Endothelial cell of umbilical vein (primary cell): ENCODE measurements at regions not wholly inside any gene's neighbourhood (a gene's known extent, or its start where the extent isn't known, plus 50 kb on each side); places are given as distances from the start of the nearest gene placed in this dataset.

Experiments
- BruUV-seq: library from RNA; stranded (reverse); fragments of 400-500 nt; replicated peaks from 2 replicates; lab custom pipeline; 2021; lab: Mats Ljungman, UMichigan
- CTCF ChIA-PET: fragments of 300-600, 350-600 bp; sonication (Branson Sonifier 250); formaldehyde crosslinking; loops from one replicate; lab custom pipeline; 2021; ENCODE audit warnings: antibody characterized with exemption, inconsistent platforms; lab: Charles Lee
- POLR2A ChIA-PET: fragments of 300-600, 350-600 bp; sonication (Branson Sonifier 250); formaldehyde crosslinking; loops from one replicate; lab custom pipeline; 2021; ENCODE audit warnings: antibody characterized with exemption, inconsistent platforms; lab: Charles Lee
- DNase-seq: peaks from one replicate; pipeline ENCODE4 v3.0.0-alpha.2; 2011; ENCODE audit warnings: low read depth, low spot score
- FAIRE-seq: peaks from 2 replicates; lab custom pipeline; 2011; peaks lifted over from hg19 to GRCh38; lab: Jason Lieb, UNC
- H2AFZ ChIP-seq: 2 replicates; pipeline ENCODE4 v1.6.0; 2012; ENCODE audit warnings: low read depth, low read length, control low read depth, inconsistent platforms
- H3K27ac ChIP-seq: 2 replicates; pipeline ENCODE4 v1.5.1; 2011; ENCODE audit warnings: low read depth, mild to moderate bottlenecking, control low read depth, low read length, moderate library complexity; ENCODE audit not compliant: insufficient read depth
- H3K27me3 ChIP-seq, 2 experiments: 2 replicates each; pipeline versions ENCODE4 v1.6.0 to v1.6.1; 2011; ENCODE audit warnings: low read length in 2 of 2, mixed read lengths in 1 of 2; ENCODE audit not compliant: control insufficient read depth in 2 of 2, insufficient read depth in 2 of 2
- H3K36me3 ChIP-seq, 2 experiments: 2 replicates in 1 of 2; 3 replicates in 1 of 2; pipeline ENCODE4 v1.5.1; 2011; ENCODE audit warnings: low read length in 2 of 2, mild to moderate bottlenecking in 1 of 2, moderate library complexity in 1 of 2; ENCODE audit not compliant: control insufficient read depth in 2 of 2, insufficient read depth in 2 of 2; ENCODE audit errors: extremely low read depth in 1 of 2
- H3K4me1 ChIP-seq: 3 replicates; pipeline ENCODE4 v1.5.1; 2011; ENCODE audit warnings: mild to moderate bottlenecking, low read length; ENCODE audit not compliant: control insufficient read depth, insufficient read depth; ENCODE audit errors: extremely low read depth
- H3K4me2 ChIP-seq: 2 replicates; pipeline ENCODE4 v1.6.1; 2011; ENCODE audit warnings: low read length, control low read depth, mixed read lengths; ENCODE audit not compliant: insufficient read depth
- H3K4me3 ChIP-seq, 3 experiments: fragments of 200-600 bp in 1 of 3; sonication (generic), shearing (Covaris generic) in 1 of 3; replicated peaks in 1 of 3; 2 replicates each; pipeline ENCODE4 v1.5.1; 2011 to 2016; ENCODE audit warnings: control low read depth in 3 of 3, low read length in 3 of 3, mild to moderate bottlenecking in 2 of 3, inconsistent platforms in 1 of 3, low read depth in 1 of 3, moderate library complexity in 1 of 3; ENCODE audit not compliant: insufficient read depth in 1 of 3
- H3K79me2 ChIP-seq: 2 replicates; pipeline ENCODE4 v1.6.0; 2012; ENCODE audit warnings: low read length, inconsistent platforms; ENCODE audit not compliant: control insufficient read depth, insufficient read depth
- H3K9ac ChIP-seq: replicated peaks from 2 replicates; pipeline ENCODE3; 2011; ENCODE audit warnings: low read length, control low read depth; ENCODE audit not compliant: insufficient read depth; ENCODE audit errors: extremely low read depth
- H3K9me1 ChIP-seq: replicated peaks from 3 replicates; pipeline ENCODE4 v1.6.0; 2011; ENCODE audit warnings: mild to moderate bottlenecking, low read length; ENCODE audit not compliant: control insufficient read depth, insufficient read depth; ENCODE audit errors: extremely low read depth
- H3K9me3 ChIP-seq: replicated peaks from 2 replicates; pipeline ENCODE4 v1.5.1; 2012; ENCODE audit warnings: low read length, inconsistent platforms; ENCODE audit not compliant: control insufficient read depth, insufficient read depth
- H4K20me1 ChIP-seq: replicated peaks from 2 replicates; pipeline ENCODE3; 2011; ENCODE audit warnings: mild to moderate bottlenecking, low read length; ENCODE audit not compliant: control insufficient read depth, insufficient read depth; ENCODE audit errors: extremely low read depth
- EZH2 ChIP-seq: IDR thresholded peaks from 2 replicates; pipeline ENCODE4 v1.6.1; 2012; ENCODE audit warnings: borderline replicate concordance, low read depth, mild to moderate bottlenecking, moderate library complexity, low read length, inconsistent platforms; ENCODE audit not compliant: severe bottlenecking
- FOS ChIP-seq: IDR thresholded peaks from 2 replicates; pipeline ENCODE4 v1.6.1; 2011; ENCODE audit warnings: mild to moderate bottlenecking, low read length, moderate library complexity, borderline replicate concordance; ENCODE audit not compliant: insufficient read depth
- GATA2 ChIP-seq: IDR thresholded peaks from 2 replicates; pipeline ENCODE4 v1.7.0; 2011; ENCODE audit warnings: low read depth, mild to moderate bottlenecking, moderate library complexity, mixed read lengths, low read length; ENCODE audit not compliant: insufficient read length, insufficient read depth
- JUN ChIP-seq: IDR thresholded peaks from 2 replicates; pipeline ENCODE4 v1.6.1; 2011; ENCODE audit warnings: borderline replicate concordance, low read depth; ENCODE audit not compliant: insufficient read length, insufficient read depth
- MYC ChIP-seq: IDR thresholded peaks from one replicate; pipeline ENCODE4 v1.6.1; 2011; ENCODE audit warnings: mild to moderate bottlenecking, low read depth, low read length
- POLR2A ChIP-seq: IDR thresholded peaks from 2 replicates; pipeline ENCODE4 v1.6.1; 2012; ENCODE audit warnings: low read depth, mild to moderate bottlenecking, control low read depth, low read length
- POLR2AphosphoS5 ChIP-seq: IDR thresholded peaks from 2 replicates; pipeline ENCODE4 v1.6.1; 2012; ENCODE audit warnings: low read depth, mild to moderate bottlenecking, control low read depth, low read length, moderate library complexity; ENCODE audit not compliant: insufficient read depth
- dilution Hi-C: fragments of 300-500 bp; cut with MboI; formaldehyde crosslinking; loops from one replicate; pipeline ENCODE4 v1.15.0; 2019; ENCODE audit warnings: low sequenced_read_pairs; ENCODE audit not compliant: extremely low pct_ligation_motif_present
- intact Hi-C: fragments of 100-400 bp; cut with micrococcal nuclease; formaldehyde crosslinking; loops from one replicate; pipeline ENCODE4 v1.10.0; 2022
- TF ChIP-seq, protein P1 (sequence below), 2 donors: IDR thresholded peaks; 1 replicate in 1 of 2; 2 replicates in 1 of 2; pipeline ENCODE4 v1.5.1; 2011; ENCODE audit warnings: low read length in 2 of 2, mild to moderate bottlenecking in 2 of 2, moderate library complexity in 2 of 2, control low read depth in 1 of 2, inconsistent platforms in 1 of 2, low read depth in 1 of 2; ENCODE audit not compliant: insufficient read depth in 1 of 2; ENCODE audit errors: extremely low read depth in 1 of 2
- TF ChIP-seq, protein P2 (sequence below): IDR thresholded peaks from 2 replicates; pipeline ENCODE4 v1.6.1; 2011; ENCODE audit not compliant: insufficient read depth, insufficient read length

GRCh38 chr9:101999441-101999840, 261.0 kb upstream of the GRIN3A start:
- BruUV-seq: no TSS peak
- POLR2A ChIA-PET: no interaction called here
- Histone ChIP-seq H2AFZ (no peak overlapping the region), H3K4me3 (no peak overlapping the region), H3K4me2 (no peak overlapping the region), H3K9me1 (no peaks in the 10 kb centered on the region), H3K79me2 (no peaks in the 10 kb centered on the region), H3K9me3 (peaks cover 2% of the 10 kb centered on the region), H4K20me1 (no peaks in the 10 kb centered on the region), H3K9ac (no peak overlapping the region), H3K4me1 (no peaks in the 10 kb centered on the region), H3K36me3 (no peaks in the 10 kb centered on the region), H3K27me3 (no peaks in the 10 kb centered on the region), H3K27ac (no peak overlapping the region)
- intact Hi-C loops: no loop called here
- FAIRE-seq (no peak), DNase-seq (no peak)
- CTCF ChIA-PET: no interaction called here
- TF ChIP-seq, protein P1, sequence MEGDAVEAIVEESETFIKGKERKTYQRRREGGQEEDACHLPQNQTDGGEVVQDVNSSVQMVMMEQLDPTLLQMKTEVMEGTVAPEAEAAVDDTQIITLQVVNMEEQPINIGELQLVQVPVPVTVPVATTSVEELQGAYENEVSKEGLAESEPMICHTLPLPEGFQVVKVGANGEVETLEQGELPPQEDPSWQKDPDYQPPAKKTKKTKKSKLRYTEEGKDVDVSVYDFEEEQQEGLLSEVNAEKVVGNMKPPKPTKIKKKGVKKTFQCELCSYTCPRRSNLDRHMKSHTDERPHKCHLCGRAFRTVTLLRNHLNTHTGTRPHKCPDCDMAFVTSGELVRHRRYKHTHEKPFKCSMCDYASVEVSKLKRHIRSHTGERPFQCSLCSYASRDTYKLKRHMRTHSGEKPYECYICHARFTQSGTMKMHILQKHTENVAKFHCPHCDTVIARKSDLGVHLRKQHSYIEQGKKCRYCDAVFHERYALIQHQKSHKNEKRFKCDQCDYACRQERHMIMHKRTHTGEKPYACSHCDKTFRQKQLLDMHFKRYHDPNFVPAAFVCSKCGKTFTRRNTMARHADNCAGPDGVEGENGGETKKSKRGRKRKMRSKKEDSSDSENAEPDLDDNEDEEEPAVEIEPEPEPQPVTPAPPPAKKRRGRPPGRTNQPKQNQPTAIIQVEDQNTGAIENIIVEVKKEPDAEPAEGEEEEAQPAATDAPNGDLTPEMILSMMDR (IDR thresholded peaks at IDR 0.05; ENCODE audit: extremely low read depth in 1 of 2, insufficient read depth in 1 of 2, low read depth in 1 of 2, low read length in 2 of 2): no peak
- TF ChIP-seq, protein P2, sequence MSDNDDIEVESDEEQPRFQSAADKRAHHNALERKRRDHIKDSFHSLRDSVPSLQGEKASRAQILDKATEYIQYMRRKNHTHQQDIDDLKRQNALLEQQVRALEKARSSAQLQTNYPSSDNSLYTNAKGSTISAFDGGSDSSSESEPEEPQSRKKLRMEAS: no peak
- TF ChIP-seq POLR2A (no peak), POLR2AphosphoS5 (no peak), FOS (no peak), EZH2 (no peak), JUN (no peak), MYC (no peak), GATA2 (no peak)
- dilution Hi-C loops: no loop called here
